ENCODE measurements at regions not wholly inside any gene's neighbourhood (a gene's known extent, or its start where the extent isn't known, plus 50 kb on each side); places are given as distances from the start of the nearest gene placed in this dataset.

DNA sequence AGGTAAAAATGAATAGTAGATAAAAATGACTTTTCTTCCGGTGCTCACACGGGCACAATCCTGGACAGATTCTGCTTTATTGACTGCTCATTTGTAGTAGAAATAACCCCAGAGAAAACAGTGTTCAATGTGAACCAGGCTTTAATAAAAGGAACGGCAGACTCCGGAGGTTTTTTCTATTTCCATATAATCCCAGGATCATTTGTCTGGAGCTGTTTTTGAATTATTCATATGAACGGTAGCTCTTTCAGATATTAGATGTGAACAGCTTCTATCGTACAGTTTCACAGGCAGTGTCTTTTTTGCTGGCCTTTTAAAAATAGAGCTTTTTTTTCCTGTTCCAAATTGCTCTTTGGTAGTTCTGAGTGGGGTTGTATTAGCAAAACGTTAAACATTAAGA is 347.3 kb downstream of the MFSD1 start:
- Histone ChIP-seq H3K36me3 (ENCODE audit: control insufficient read depth in 2 of 2, insufficient read depth in 1 of 2, low read length in 2 of 2) (no peaks in the 10 kb centered on the region), H3K27ac (ENCODE audit: extremely low read depth, low read depth, low read length) (no peak overlapping the region), H3K9me3 (ENCODE audit: control insufficient read depth, insufficient read depth, low read depth, low read length) (no peaks in the 10 kb centered on the region), H3K4me1 (ENCODE audit: control insufficient read depth, insufficient read depth, low read length) (no peaks in the 10 kb centered on the region), H3K4me3 (ENCODE audit: low read depth, low read length) (no peak overlapping the region)
- CTCF ChIA-PET, result no interaction called here
- TF ChIP-seq, protein P1, sequence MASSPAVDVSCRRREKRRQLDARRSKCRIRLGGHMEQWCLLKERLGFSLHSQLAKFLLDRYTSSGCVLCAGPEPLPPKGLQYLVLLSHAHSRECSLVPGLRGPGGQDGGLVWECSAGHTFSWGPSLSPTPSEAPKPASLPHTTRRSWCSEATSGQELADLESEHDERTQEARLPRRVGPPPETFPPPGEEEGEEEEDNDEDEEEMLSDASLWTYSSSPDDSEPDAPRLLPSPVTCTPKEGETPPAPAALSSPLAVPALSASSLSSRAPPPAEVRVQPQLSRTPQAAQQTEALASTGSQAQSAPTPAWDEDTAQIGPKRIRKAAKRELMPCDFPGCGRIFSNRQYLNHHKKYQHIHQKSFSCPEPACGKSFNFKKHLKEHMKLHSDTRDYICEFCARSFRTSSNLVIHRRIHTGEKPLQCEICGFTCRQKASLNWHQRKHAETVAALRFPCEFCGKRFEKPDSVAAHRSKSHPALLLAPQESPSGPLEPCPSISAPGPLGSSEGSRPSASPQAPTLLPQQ (tag by site-specific recombination; IDR thresholded peaks at IDR 0.05), result no peak
- POLR2A ChIA-PET, result interaction anchor here (0.6 kb wide), 1 partner anchor 56 kb away, joined by 4 read pairs; no protein-coding TSS in a partner anchor

DNA sequence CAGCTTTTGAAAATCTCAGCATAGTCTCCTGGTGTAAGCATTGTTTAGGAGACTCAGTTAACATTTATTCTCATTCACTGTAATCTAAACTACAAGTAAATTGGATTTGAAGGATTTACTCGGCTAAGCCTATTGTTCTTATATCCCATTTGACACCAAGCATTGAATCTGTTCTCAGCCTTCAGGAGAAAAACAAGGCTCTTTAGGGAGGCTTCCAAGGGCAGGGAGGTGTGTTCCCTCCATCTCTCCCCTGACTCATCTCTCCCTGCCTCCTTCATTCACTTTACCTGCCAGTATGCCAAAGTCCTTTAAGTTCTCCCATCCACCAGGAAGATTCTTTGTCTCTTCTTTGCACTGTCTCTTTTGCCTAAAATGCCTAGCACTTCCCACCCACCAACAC is 347.8 kb downstream of the MFSD1 start:
- H3K4me1 ChIP-seq (ENCODE audit: control insufficient read depth, insufficient read depth, low read length), result no peaks in the 10 kb centered on the region
- no peak for TF ChIP-seq ZNF404 (tag by site-specific recombination; IDR thresholded peaks at IDR 0.05)
- TF ChIP-seq, protein P2, sequence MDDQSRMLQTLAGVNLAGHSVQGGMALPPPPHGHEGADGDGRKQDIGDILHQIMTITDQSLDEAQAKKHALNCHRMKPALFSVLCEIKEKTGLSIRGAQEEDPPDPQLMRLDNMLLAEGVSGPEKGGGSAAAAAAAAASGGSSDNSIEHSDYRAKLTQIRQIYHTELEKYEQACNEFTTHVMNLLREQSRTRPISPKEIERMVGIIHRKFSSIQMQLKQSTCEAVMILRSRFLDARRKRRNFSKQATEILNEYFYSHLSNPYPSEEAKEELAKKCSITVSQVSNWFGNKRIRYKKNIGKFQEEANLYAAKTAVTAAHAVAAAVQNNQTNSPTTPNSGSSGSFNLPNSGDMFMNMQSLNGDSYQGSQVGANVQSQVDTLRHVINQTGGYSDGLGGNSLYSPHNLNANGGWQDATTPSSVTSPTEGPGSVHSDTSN (CRISPR knock-in tag; IDR thresholded peaks at IDR 0.05), result no peak
- TF ChIP-seq ZNF350 (tag by site-specific recombination; IDR thresholded peaks at IDR 0.05), result no peak
- TF ChIP-seq ZNF548 (tag by site-specific recombination; IDR thresholded peaks at IDR 0.05), result no peak
- no peak for TF ChIP-seq ZNF747 (tag by site-specific recombination; IDR thresholded peaks at IDR 0.05)
- TF ChIP-seq ZNF585B (tag by site-specific recombination; IDR thresholded peaks at IDR 0.05), result no peak
- no peak for TF ChIP-seq ZFP3 (tag by site-specific recombination; IDR thresholded peaks at IDR 0.05; ENCODE audit: low read depth)
- H3K4me3 ChIP-seq (ENCODE audit: low read depth, low read length), result no peak overlapping the region
- H3K36me3 ChIP-seq (ENCODE audit: control insufficient read depth in 2 of 2, insufficient read depth in 1 of 2, low read length in 2 of 2), result no peaks in the 10 kb centered on the region
- POLR2A ChIA-PET, result interaction anchor here (0.6 kb wide), 1 partner anchor 57 kb away, joined by 4 read pairs; no protein-coding TSS in a partner anchor
- H3K27ac ChIP-seq (ENCODE audit: extremely low read depth, low read depth, low read length), result no peak overlapping the region
- no peaks in the 10 kb centered on the region for H3K9me3 ChIP-seq (ENCODE audit: control insufficient read depth, insufficient read depth, low read depth, low read length)
- CTCF ChIA-PET, result no interaction called here

DNA sequence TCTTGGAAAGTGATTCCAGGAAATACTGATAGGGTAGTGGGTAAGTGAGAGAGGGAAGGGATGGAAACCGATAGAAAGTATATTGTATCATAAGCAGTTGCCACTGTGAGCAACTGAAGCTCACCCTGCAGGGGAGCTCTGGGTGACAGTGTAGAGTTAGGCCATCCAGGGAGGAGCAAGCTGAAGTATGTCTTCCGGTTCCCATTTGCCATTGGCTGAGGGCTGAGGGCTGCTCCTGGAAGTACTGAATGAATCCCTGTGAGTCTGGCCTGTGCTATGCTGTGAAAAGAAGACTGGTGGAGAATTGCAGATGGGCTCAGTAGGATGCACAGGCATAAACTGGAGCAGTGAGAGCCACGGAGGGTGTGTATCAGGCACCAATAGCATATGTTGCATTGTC is 348.3 kb downstream of the MFSD1 start:
- Histone ChIP-seq H3K4me1 (ENCODE audit: control insufficient read depth, insufficient read depth, low read length) (no peaks in the 10 kb centered on the region), H3K4me3 (ENCODE audit: low read depth, low read length) (no peak overlapping the region), H3K36me3 (ENCODE audit: control insufficient read depth in 2 of 2, insufficient read depth in 1 of 2, low read length in 2 of 2) (no peaks in the 10 kb centered on the region), H3K9me3 (ENCODE audit: control insufficient read depth, insufficient read depth, low read depth, low read length) (no peaks in the 10 kb centered on the region), H3K27ac (ENCODE audit: extremely low read depth, low read depth, low read length) (no peak overlapping the region)
- ChIA-PET CTCF (no interaction called here), POLR2A (no interaction called here)
- TF ChIP-seq KLF1 (tag by site-specific recombination; IDR thresholded peaks at IDR 0.05), result no peak
- TF ChIP-seq ZNF521 (tag by site-specific recombination; IDR thresholded peaks at IDR 0.05), result no peak
- TF ChIP-seq ZNF785 (tag by site-specific recombination; IDR thresholded peaks at IDR 0.05), result no peak
- TF ChIP-seq, protein P3, sequence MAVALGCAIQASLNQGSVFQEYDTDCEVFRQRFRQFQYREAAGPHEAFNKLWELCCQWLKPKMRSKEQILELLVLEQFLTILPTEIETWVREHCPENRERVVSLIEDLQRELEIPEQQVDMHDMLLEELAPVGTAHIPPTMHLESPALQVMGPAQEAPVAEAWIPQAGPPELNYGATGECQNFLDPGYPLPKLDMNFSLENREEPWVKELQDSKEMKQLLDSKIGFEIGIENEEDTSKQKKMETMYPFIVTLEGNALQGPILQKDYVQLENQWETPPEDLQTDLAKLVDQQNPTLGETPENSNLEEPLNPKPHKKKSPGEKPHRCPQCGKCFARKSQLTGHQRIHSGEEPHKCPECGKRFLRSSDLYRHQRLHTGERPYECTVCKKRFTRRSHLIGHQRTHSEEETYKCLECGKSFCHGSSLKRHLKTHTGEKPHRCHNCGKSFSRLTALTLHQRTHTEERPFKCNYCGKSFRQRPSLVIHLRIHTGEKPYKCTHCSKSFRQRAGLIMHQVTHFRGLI (tag by site-specific recombination; IDR thresholded peaks at IDR 0.05), result no peak
- no peak for TF ChIP-seq IKZF3 (tag by site-specific recombination; IDR thresholded peaks at IDR 0.05)
- TF ChIP-seq, protein P4, sequence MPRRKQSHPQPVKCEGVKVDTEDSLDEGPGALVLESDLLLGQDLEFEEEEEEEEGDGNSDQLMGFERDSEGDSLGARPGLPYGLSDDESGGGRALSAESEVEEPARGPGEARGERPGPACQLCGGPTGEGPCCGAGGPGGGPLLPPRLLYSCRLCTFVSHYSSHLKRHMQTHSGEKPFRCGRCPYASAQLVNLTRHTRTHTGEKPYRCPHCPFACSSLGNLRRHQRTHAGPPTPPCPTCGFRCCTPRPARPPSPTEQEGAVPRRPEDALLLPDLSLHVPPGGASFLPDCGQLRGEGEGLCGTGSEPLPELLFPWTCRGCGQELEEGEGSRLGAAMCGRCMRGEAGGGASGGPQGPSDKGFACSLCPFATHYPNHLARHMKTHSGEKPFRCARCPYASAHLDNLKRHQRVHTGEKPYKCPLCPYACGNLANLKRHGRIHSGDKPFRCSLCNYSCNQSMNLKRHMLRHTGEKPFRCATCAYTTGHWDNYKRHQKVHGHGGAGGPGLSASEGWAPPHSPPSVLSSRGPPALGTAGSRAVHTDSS (tag by site-specific recombination; IDR thresholded peaks at IDR 0.05), result no peak
- no peak for TF ChIP-seq ZNF175 (tag by site-specific recombination; IDR thresholded peaks at IDR 0.05)
- TF ChIP-seq, protein P5, sequence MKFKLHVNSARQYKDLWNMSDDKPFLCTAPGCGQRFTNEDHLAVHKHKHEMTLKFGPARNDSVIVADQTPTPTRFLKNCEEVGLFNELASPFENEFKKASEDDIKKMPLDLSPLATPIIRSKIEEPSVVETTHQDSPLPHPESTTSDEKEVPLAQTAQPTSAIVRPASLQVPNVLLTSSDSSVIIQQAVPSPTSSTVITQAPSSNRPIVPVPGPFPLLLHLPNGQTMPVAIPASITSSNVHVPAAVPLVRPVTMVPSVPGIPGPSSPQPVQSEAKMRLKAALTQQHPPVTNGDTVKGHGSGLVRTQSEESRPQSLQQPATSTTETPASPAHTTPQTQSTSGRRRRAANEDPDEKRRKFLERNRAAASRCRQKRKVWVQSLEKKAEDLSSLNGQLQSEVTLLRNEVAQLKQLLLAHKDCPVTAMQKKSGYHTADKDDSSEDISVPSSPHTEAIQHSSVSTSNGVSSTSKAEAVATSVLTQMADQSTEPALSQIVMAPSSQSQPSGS (tag by site-specific recombination; IDR thresholded peaks at IDR 0.05; ENCODE audit: low read depth), result no peak

Data from HEK293 (cell line).